ENCODE measurements at regions not wholly inside any gene's neighbourhood (a gene's known extent, or its start where the extent isn't known, plus 50 kb on each side); places are given as distances from the start of the nearest gene placed in this dataset.
"Not testable (repeated sequence)": the region's sequence is repeated elsewhere in the genome, so short reads cannot be mapped to it uniquely, and the experiment has no call there.

DNA sequence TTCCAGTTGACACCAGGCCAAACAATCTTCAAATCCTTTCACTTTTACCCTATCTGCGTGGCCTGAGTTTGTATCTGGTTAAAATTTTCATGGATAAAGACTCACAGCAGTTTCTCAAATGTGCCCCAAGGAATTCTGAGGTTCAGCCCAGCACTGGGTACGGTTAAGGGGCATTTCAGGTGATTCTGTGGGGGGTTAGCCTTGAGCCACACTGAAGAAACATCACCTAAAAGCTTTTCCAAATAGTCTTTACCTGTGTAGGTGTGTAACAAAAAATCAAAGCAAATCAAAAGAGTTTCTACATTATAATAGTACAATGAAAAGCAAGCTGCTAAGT is 83.8 kb upstream of the DNAJC1 start:
- no peak overlapping the region for H3K4me3 ChIP-seq (ENCODE audit: low read depth, low read length)
- TF ChIP-seq, protein P1, sequence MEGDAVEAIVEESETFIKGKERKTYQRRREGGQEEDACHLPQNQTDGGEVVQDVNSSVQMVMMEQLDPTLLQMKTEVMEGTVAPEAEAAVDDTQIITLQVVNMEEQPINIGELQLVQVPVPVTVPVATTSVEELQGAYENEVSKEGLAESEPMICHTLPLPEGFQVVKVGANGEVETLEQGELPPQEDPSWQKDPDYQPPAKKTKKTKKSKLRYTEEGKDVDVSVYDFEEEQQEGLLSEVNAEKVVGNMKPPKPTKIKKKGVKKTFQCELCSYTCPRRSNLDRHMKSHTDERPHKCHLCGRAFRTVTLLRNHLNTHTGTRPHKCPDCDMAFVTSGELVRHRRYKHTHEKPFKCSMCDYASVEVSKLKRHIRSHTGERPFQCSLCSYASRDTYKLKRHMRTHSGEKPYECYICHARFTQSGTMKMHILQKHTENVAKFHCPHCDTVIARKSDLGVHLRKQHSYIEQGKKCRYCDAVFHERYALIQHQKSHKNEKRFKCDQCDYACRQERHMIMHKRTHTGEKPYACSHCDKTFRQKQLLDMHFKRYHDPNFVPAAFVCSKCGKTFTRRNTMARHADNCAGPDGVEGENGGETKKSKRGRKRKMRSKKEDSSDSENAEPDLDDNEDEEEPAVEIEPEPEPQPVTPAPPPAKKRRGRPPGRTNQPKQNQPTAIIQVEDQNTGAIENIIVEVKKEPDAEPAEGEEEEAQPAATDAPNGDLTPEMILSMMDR (IDR thresholded peaks at IDR 0.05; ENCODE audit: insufficient read depth, low read length, poor library complexity, severe bottlenecking): no peak
- DNase-seq (ENCODE audit: low read depth): no peak
- no peaks in the 10 kb centered on the region for H3K27me3 ChIP-seq (ENCODE audit: control insufficient read depth, insufficient read depth, low read length)
- no peaks in the 10 kb centered on the region for H3K36me3 ChIP-seq (ENCODE audit: control insufficient read depth, insufficient read depth, low read length)

DNA sequence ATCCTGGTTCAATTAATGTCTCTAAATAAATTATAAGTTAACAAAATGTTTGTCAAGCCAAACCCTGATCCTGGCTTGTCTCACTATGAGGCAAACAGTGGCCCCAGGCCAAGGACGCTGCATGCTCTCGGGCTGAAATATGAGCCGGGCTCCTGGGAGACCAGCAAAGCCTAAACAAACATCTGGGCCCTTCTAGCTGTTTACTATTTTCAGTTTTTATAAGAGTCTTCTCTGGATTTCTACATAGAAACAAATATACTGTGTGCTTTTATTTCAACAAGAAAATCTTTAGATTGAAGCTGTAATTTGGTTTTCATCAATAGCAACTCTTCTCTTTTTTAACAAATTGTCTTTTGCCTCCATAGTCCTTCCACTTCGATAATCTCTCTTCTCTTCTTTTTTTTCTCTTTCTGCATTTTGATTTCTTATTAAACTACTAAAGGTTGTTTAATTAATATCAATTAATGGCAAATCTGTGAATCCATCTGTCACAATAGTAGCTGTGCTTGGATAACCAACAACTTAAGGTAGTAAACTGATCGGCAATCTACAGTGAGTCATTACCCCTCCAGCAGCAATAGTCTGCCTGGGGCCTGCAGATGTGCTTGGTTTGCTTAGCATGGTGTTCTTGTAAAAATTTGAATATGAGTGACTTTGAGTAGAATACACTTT is 83.3 kb upstream of the DNAJC1 start:
- H3K4me3 ChIP-seq (ENCODE audit: low read depth, low read length): no peak overlapping the region
- no peak for DNase-seq (ENCODE audit: low read depth)
- H3K36me3 ChIP-seq (ENCODE audit: control insufficient read depth, insufficient read depth, low read length): no peaks in the 10 kb centered on the region
- TF ChIP-seq, protein P1 (IDR thresholded peaks at IDR 0.05; ENCODE audit: insufficient read depth, low read length, poor library complexity, severe bottlenecking): no peak
- H3K27me3 ChIP-seq (ENCODE audit: control insufficient read depth, insufficient read depth, low read length): no peaks in the 10 kb centered on the region

DNA sequence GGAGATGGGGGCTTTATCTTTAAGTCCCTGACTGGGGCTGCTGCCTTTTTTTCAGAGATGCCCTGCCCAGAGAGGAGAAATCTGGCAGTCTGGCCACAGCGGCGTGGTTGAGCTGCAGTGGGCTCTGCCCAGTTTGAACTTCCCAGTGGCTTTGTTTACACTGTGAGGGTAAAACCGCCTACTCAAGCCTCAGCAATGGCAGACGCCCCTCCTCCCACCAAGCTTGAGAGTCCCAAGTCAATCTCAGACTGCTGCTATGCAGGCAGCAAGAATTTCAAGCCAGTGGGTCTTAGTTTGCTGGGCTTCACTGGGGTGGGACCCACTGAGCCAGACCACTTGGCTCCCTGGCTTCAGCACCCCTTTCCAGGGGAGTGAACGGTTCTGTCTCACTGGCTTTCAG is 76.4 kb upstream of the DNAJC1 start:
- H3K36me3 ChIP-seq (ENCODE audit: control insufficient read depth, insufficient read depth, low read length); H3K4me3 ChIP-seq (ENCODE audit: low read depth, low read length); H3K27me3 ChIP-seq (ENCODE audit: control insufficient read depth, insufficient read depth, low read length); DNase-seq (ENCODE audit: low read depth): not testable (repeated sequence)

DNA sequence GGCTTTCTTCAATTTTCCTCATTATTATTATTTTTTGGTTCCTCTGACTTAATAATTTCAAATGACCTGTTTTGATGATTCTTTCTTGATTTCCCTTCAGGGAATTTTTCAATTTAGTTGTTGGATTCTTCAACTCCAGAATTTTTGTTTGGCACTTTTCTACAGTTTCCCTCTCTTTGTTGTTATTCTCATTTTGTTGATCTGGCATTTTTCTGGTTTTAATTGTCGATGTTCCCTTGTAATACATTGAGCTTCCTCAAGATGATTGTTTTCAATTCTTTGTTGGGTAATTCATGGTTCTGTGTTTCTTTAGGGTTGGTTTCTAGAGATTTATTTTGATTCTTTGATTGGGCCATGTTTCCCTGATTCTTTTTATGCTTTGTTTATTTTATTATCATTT is 67.8 kb upstream of the DNAJC1 start:
- no peaks in the 10 kb centered on the region for H3K27me3 ChIP-seq (ENCODE audit: control insufficient read depth, insufficient read depth, low read length)
- no peaks in the 10 kb centered on the region for H3K36me3 ChIP-seq (ENCODE audit: control insufficient read depth, insufficient read depth, low read length)
- H3K4me3 ChIP-seq (ENCODE audit: low read depth, low read length): no peak overlapping the region
- TF ChIP-seq, protein P1 (IDR thresholded peaks at IDR 0.05; ENCODE audit: insufficient read depth, low read length, poor library complexity, severe bottlenecking): no peak
- DNase-seq (ENCODE audit: low read depth): no peak

DNA sequence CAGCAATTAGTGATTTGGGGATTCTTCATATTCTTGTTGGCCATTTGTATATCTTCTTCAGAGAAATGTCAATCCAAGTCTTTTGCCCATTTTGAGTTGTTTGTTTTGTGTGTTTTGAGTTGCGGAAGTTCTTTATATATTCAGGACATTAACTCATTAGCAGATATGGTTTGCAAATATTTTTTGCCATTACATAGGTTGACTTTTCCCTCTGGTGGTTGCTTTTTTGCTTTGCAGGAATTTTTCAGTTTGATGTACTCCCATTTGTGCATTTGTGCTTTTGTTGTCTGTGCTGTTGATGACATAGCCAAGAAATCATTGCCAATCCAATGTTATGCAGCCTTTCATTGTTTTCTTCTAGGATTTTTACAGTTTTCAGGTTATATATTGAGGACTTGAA is 63.6 kb upstream of the DNAJC1 start:
- TF ChIP-seq, protein P1 (IDR thresholded peaks at IDR 0.05; ENCODE audit: insufficient read depth, low read length, poor library complexity, severe bottlenecking): no peak
- no peak for DNase-seq (ENCODE audit: low read depth)
- Histone ChIP-seq H3K27me3 (ENCODE audit: control insufficient read depth, insufficient read depth, low read length) (no peaks in the 10 kb centered on the region), H3K36me3 (ENCODE audit: control insufficient read depth, insufficient read depth, low read length) (no peaks in the 10 kb centered on the region), H3K4me3 (ENCODE audit: low read depth, low read length) (no peak overlapping the region)

DNA sequence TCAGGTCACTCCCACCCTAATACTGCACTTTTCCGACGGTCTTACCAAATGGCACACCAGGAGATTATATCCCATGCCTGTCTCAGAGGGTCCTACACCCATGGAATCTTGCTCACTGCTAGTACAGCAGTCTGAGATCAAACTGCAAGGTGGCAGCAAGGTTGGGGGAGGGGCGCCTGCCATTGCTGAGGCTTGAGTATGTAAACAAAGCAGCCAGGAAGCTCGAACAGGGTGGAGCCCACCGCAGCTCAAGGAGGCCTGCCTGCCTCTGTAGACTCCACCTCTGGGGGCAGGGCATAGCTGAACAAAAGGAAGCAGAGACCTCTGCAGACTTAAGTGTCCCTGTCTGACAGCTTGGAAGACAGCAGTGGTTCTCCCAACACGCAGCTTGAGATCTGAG is 57.5 kb upstream of the DNAJC1 start:
- H3K27me3 ChIP-seq (ENCODE audit: control insufficient read depth, insufficient read depth, low read length); H3K4me3 ChIP-seq (ENCODE audit: low read depth, low read length); DNase-seq (ENCODE audit: low read depth); H3K36me3 ChIP-seq (ENCODE audit: control insufficient read depth, insufficient read depth, low read length): not testable (repeated sequence)

DNA sequence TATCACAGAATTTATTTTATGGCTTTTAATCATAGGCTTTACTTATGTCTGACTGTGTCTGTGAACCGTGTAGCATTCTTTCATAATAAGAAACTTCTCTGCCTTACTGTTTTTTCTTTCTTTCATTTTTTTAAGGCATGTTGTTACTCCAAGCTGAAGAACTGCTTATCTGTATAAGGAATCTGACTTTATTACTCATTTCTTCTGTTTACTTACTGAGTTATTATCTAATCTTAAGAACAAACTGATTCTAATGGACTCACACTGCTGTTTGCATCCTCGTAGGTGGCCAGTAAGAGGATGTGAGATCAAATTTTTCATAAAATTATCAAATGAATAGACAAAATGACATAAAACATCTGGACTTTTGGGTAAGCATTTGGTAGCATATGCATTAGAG is 54.7 kb upstream of the DNAJC1 start:
- Histone ChIP-seq H3K4me3 (ENCODE audit: low read depth, low read length) (no peak overlapping the region), H3K36me3 (ENCODE audit: control insufficient read depth, insufficient read depth, low read length) (no peaks in the 10 kb centered on the region), H3K27me3 (ENCODE audit: control insufficient read depth, insufficient read depth, low read length) (no peaks in the 10 kb centered on the region)
- no peak for DNase-seq (ENCODE audit: low read depth)
- TF ChIP-seq, protein P1 (IDR thresholded peaks at IDR 0.05; ENCODE audit: insufficient read depth, low read length, poor library complexity, severe bottlenecking): no peak
